Fibroblast of lung (primary cell): ENCODE measurements at regions not wholly inside any gene's neighbourhood (a gene's known extent, or its start where the extent isn't known, plus 50 kb on each side); places are given as distances from the start of the nearest gene placed in this dataset.

Source experiments
- DNase-seq, 2 donors: peaks; one replicate each; pipeline versions ENCODE4 v3.0.0 to v3.0.0-alpha.2; 2010; ENCODE audit warnings: low read depth in 2 of 2
- H2AFZ ChIP-seq: 2 replicates; pipeline ENCODE4 v1.5.1; 2012; ENCODE audit warnings: low read length, control low read depth, inconsistent platforms
- H3K27ac ChIP-seq: 2 replicates; pipeline ENCODE4 v1.5.1; 2011; ENCODE audit warnings: low read length, control low read depth; ENCODE audit not compliant: insufficient read depth
- H3K27me3 ChIP-seq: 2 replicates; pipeline ENCODE4 v1.5.1; 2011; ENCODE audit warnings: mild to moderate bottlenecking, low read length; ENCODE audit not compliant: control insufficient read depth, insufficient read depth
- H3K36me3 ChIP-seq: 2 replicates; pipeline ENCODE4 v1.5.1; 2011; ENCODE audit warnings: low read length; ENCODE audit not compliant: control insufficient read depth, insufficient read depth
- H3K4me1 ChIP-seq: 2 replicates; pipeline ENCODE4 v1.5.1; 2011; ENCODE audit warnings: low read length; ENCODE audit not compliant: control insufficient read depth, insufficient read depth; ENCODE audit errors: extremely low read depth
- H3K4me2 ChIP-seq: 2 replicates; pipeline ENCODE4 v1.5.1; 2011; ENCODE audit warnings: low read length, control low read depth; ENCODE audit not compliant: insufficient read depth; ENCODE audit errors: extremely low read depth
- H3K4me3 ChIP-seq, 4 experiments: fragments of 200-600 bp in 1 of 4; sonication (generic) in 1 of 4; replicated peaks in 1 of 4; 2 replicates each; pipeline ENCODE4 v1.5.1; 2011 to 2016; ENCODE audit warnings: low read length in 4 of 4, low read depth in 3 of 4, mild to moderate bottlenecking in 3 of 4, control low read depth in 2 of 4, inconsistent platforms in 1 of 4, mixed read lengths in 1 of 4; ENCODE audit not compliant: insufficient read depth in 1 of 4; ENCODE audit errors: control extremely low read depth in 1 of 4
- H3K79me2 ChIP-seq: 2 replicates; pipeline ENCODE4 v1.5.1; 2012; ENCODE audit warnings: mild to moderate bottlenecking, low read length, inconsistent platforms; ENCODE audit not compliant: control insufficient read depth, insufficient read depth
- H3K9ac ChIP-seq: 2 replicates; pipeline ENCODE4 v1.5.1; 2011; ENCODE audit warnings: mild to moderate bottlenecking, low read length, control low read depth; ENCODE audit not compliant: insufficient read depth
- H3K9me3 ChIP-seq: 2 replicates; pipeline ENCODE4 v1.5.1; 2012; ENCODE audit warnings: low read depth, low read length; ENCODE audit not compliant: control insufficient read depth, insufficient read depth
- H4K20me1 ChIP-seq: 2 replicates; pipeline ENCODE4 v1.5.1; 2011; ENCODE audit warnings: low read length; ENCODE audit not compliant: control insufficient read depth, insufficient read depth; ENCODE audit errors: extremely low read depth
- EZH2 ChIP-seq: IDR thresholded peaks from 2 replicates; pipeline ENCODE4 v1.5.1; 2012; ENCODE audit warnings: low read length, control low read depth, mild to moderate bottlenecking; ENCODE audit errors: missing control alignments
- TF ChIP-seq, protein P1 (sequence below), 2 donors: IDR thresholded peaks in 1 of 2; conservative IDR thresholded peaks in 1 of 2; 1 replicate in 1 of 2; 2 replicates in 1 of 2; pipeline ENCODE4 v1.5.1; 2011 to 2012; ENCODE audit warnings: low read length in 2 of 2, control low read depth in 1 of 2, inconsistent platforms in 1 of 2, low read depth in 1 of 2, mild to moderate bottlenecking in 1 of 2

DNA sequence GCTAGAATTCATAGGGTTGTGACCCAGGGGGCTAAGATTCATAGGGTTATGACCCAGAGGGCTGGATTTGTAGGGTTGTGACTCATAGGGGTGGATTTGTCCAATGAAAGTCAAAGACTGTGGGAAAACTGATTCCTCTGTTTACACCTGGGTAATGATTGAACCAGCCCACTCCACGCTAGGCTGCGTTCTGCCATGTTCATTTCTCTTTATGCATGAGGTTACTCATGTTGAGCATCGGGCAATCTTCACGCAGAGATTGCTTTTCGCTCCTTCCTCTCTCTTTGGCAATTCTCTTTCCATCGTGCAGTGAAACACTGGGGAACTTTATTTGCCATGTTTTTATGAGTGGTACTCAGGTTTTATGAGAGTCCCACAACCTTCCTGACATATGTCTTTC lies 127.8 kb downstream of the CRLF2 start:
- TF ChIP-seq, protein P1, sequence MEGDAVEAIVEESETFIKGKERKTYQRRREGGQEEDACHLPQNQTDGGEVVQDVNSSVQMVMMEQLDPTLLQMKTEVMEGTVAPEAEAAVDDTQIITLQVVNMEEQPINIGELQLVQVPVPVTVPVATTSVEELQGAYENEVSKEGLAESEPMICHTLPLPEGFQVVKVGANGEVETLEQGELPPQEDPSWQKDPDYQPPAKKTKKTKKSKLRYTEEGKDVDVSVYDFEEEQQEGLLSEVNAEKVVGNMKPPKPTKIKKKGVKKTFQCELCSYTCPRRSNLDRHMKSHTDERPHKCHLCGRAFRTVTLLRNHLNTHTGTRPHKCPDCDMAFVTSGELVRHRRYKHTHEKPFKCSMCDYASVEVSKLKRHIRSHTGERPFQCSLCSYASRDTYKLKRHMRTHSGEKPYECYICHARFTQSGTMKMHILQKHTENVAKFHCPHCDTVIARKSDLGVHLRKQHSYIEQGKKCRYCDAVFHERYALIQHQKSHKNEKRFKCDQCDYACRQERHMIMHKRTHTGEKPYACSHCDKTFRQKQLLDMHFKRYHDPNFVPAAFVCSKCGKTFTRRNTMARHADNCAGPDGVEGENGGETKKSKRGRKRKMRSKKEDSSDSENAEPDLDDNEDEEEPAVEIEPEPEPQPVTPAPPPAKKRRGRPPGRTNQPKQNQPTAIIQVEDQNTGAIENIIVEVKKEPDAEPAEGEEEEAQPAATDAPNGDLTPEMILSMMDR (conservative IDR thresholded peaks at IDR 0.05 in 1 of 2, IDR thresholded peaks at IDR 0.05 in 1 of 2; ENCODE audit: low read depth in 1 of 2, low read length in 2 of 2), result no peak
- TF ChIP-seq EZH2, result no peak
- Histone ChIP-seq H4K20me1 (no peaks in the 10 kb centered on the region), H3K4me1 (no peaks in the 10 kb centered on the region), H2AFZ (no peak overlapping the region), H3K27me3 (no peaks in the 10 kb centered on the region), H3K4me3 (no peak overlapping the region), H3K79me2 (no peaks in the 10 kb centered on the region), H3K4me2 (no peak overlapping the region), H3K9ac (no peak overlapping the region), H3K9me3 (no peaks in the 10 kb centered on the region), H3K36me3 (no peaks in the 10 kb centered on the region), H3K27ac (no peak overlapping the region)
- DNase-seq, result no peak

DNA sequence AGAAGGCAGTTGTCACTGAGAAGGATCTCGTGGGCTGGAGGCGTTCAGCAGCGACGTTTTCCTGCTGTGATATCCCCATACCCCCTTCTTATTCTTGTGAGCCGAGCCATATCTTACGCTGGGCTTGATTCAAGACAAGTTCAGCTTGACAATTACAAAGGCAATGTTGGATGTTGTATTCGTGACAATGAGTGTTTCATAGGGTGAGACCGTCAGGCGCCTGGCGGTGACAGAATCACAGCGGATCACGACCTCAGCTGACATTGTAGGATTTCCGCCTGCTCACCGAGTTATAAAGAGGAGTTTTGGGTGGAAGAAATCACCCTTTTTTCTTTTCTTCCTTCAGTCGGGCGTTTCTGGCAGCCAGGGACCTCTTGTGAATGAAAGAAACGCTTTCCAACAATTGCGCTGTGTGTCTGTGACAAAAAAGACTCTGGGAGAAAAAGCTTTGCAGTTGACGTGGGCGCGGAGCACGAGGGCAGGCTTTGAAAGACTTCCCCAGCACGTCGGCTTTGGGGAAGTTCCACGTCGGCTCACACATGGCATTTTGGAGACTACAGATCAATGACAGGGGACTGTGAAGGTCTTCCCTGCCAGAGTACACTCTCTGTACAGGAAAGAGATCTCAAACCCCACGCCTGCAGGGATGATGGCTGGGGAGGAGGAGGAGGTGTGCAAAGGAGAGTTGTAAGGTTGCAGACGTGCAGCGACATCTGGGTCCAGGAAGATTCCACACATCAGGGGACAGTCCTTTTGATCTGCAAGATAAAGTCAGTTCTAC lies 135.4 kb downstream of the CRLF2 start:
- Histone ChIP-seq H3K27me3 (no peaks in the 10 kb centered on the region), H3K36me3 (no peaks in the 10 kb centered on the region), H3K9ac (no peak overlapping the region), H2AFZ (no peak overlapping the region), H3K4me2 (no peak overlapping the region), H3K27ac (no peak overlapping the region), H3K79me2 (no peaks in the 10 kb centered on the region), H4K20me1 (no peaks in the 10 kb centered on the region), H3K4me3 (no peak overlapping the region), H3K9me3 (no peaks in the 10 kb centered on the region), H3K4me1 (no peaks in the 10 kb centered on the region)
- DNase-seq, result no peak
- TF ChIP-seq EZH2, result no peak
- TF ChIP-seq, protein P1 (conservative IDR thresholded peaks at IDR 0.05 in 1 of 2, IDR thresholded peaks at IDR 0.05 in 1 of 2; ENCODE audit: low read depth in 1 of 2, low read length in 2 of 2), result no peak

GRCh38 chrX:1075741-1076140 lies 136.7 kb downstream of the CRLF2 start:
- H2AFZ ChIP-seq, result no peak overlapping the region
- H4K20me1 ChIP-seq, result no peaks in the 10 kb centered on the region
- no peaks in the 10 kb centered on the region for H3K4me1 ChIP-seq
- DNase-seq, result no peak
- no peak overlapping the region for H3K9ac ChIP-seq
- no peak overlapping the region for H3K4me3 ChIP-seq
- H3K27ac ChIP-seq, result no peak overlapping the region
- H3K79me2 ChIP-seq, result no peaks in the 10 kb centered on the region
- no peaks in the 10 kb centered on the region for H3K9me3 ChIP-seq
- H3K4me2 ChIP-seq, result no peak overlapping the region
- H3K36me3 ChIP-seq, result no peaks in the 10 kb centered on the region
- no peaks in the 10 kb centered on the region for H3K27me3 ChIP-seq
- no peak for TF ChIP-seq EZH2
- TF ChIP-seq, protein P1 (conservative IDR thresholded peaks at IDR 0.05 in 1 of 2, IDR thresholded peaks at IDR 0.05 in 1 of 2; ENCODE audit: low read depth in 1 of 2, low read length in 2 of 2), result no peak
